ENCODE measurements at regions not wholly inside any gene's neighbourhood (a gene's known extent, or its start where the extent isn't known, plus 50 kb on each side); places are given as distances from the start of the nearest gene placed in this dataset.

- no peaks in the 10 kb centered on the region for H3K9me3 ChIP-seq (ENCODE audit: low read depth)
- no peaks in the 10 kb centered on the region for H3K27me3 ChIP-seq
- DNase-seq (ENCODE audit: low spot score) = no peak
- H3K79me2 ChIP-seq = no peaks in the 10 kb centered on the region
- no peak overlapping the region for H2AFZ ChIP-seq
- H3K36me3 ChIP-seq (replicated peaks; ENCODE audit: insufficient read depth, low read depth) = no peaks in the 10 kb centered on the region
- TF ChIP-seq EZH2phosphoT487 (IDR thresholded peaks at IDR 0.05; ENCODE audit: low read depth, severe bottlenecking, unreplicated experiment) = no peak
- no peak for TF ChIP-seq EZH2 (IDR thresholded peaks at IDR 0.05; ENCODE audit: borderline replicate concordance)
- no peak for TF ChIP-seq CTCF (IDR thresholded peaks at IDR 0.05; ENCODE audit: poor library complexity)
- H3K4me1 ChIP-seq (ENCODE audit: insufficient read depth) = peaks cover 22% of the 10 kb centered on the region
- H3K27ac ChIP-seq = peak overlapping the region; percentile 73
- H3K4me2 ChIP-seq = peak overlapping the region; percentile 19
- H3K4me3 ChIP-seq = no peak overlapping the region
- H3K9me2 ChIP-seq (replicated peaks; ENCODE audit: insufficient read depth) = no peaks in the 10 kb centered on the region
- WGBS (ENCODE audit: low lambda C conversion rate, missing lambda C conversion rate) = 53% methylated on average over 5 of the region's 5 CpGs
- H4K20me1 ChIP-seq (ENCODE audit: insufficient read depth, poor library complexity, severe bottlenecking) = no peaks in the 10 kb centered on the region
Measured at GRCh38 chr1:116825207-116825719, 71.0 kb downstream of the CD2 start.

DNA sequence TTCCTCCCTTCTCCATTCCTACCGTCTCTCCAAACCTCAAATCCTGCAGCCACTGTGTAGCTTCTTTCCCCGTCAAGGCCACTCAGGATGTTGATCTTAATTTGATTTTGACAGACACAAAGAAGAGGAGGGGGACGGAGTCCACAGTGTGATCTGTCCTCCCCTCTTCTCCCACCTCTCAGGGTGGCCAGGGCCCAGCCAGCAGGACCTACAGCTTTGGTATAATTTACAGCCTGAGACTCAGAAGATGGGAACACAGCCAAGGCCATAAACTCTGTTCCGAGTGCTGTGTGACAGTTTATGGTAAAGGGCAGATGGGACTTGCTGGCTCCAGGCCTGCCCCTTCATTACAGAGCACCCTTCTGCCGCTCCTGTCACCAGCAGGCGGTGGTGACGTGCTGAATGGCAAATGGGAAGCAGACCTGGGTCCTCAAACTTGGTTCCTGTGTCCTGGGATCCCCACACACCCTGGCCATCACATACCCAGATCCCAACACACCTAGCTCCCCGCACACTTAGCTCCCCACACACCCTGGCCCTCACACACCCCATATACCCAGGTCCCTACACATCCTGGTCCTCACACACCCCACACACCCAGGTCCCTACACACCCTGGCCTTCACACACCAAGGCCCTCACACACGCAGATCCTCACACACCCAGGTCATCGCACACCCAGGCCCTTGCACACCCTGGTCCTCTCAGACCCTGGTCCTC lies 71.6 kb downstream of the CD2 start:
- H3K36me3 ChIP-seq (replicated peaks; ENCODE audit: insufficient read depth, low read depth) = no peaks in the 10 kb centered on the region
- no peak overlapping the region for H2AFZ ChIP-seq
- H3K4me3 ChIP-seq = no peak overlapping the region
- no peaks in the 10 kb centered on the region for H3K9me3 ChIP-seq (ENCODE audit: low read depth)
- WGBS (ENCODE audit: low lambda C conversion rate, missing lambda C conversion rate) = 66% methylated on average over 10 of the region's 10 CpGs
- no peaks in the 10 kb centered on the region for H4K20me1 ChIP-seq (ENCODE audit: insufficient read depth, poor library complexity, severe bottlenecking)
- peak overlapping the region; percentile 19 for H3K4me2 ChIP-seq
- no peaks in the 10 kb centered on the region for H3K9me2 ChIP-seq (replicated peaks; ENCODE audit: insufficient read depth)
- no peaks in the 10 kb centered on the region for H3K79me2 ChIP-seq
- no peak for TF ChIP-seq EZH2 (IDR thresholded peaks at IDR 0.05; ENCODE audit: borderline replicate concordance)
- TF ChIP-seq CTCF (IDR thresholded peaks at IDR 0.05; ENCODE audit: poor library complexity) = no peak
- no peak for TF ChIP-seq EZH2phosphoT487 (IDR thresholded peaks at IDR 0.05; ENCODE audit: low read depth, severe bottlenecking, unreplicated experiment)
- H3K27me3 ChIP-seq = no peaks in the 10 kb centered on the region
- peak; percentile 27 for DNase-seq (ENCODE audit: low spot score)
- peaks cover 22% of the 10 kb centered on the region for H3K4me1 ChIP-seq (ENCODE audit: insufficient read depth)
- peak overlapping the region; percentile 73 for H3K27ac ChIP-seq

DNA sequence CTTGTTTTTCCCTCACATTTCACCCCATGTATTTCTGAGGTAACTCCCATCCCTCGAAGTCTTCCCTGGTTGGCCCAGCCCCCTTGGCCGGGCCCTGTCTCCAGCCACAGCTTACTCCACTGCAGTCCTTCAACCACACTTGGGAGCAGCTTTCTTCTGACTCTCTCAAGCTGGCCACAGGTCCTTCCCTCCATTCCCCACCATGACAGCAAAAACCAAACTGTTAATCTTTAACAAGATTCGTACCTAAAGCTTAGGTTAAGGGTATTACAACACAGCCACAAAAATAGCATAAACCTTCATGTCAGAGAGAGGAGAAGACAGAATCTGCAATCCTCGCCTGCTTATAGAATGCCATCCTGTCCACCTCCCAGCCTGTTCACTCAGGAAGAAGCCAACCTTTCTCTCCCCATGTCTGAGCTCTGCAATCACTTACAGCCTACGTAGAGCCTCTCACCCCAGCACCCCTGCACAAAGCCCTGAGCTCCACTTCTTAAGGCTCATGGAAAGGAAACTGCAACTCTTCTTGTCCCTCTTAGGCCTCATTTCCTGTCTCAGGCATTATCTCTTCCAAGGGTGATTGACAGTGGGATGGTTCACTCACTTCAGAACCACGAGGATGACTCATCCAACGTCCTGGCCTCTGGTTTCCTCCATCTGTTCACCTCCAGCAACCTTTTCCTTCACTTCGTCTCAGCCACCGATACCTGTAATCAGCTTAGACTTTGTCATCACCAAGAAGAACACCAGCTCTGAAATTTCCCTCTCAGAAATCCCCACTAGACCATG lies 72.8 kb downstream of the CD2 start:
- TF ChIP-seq CTCF (IDR thresholded peaks at IDR 0.05; ENCODE audit: poor library complexity) (no peak), EZH2 (IDR thresholded peaks at IDR 0.05; ENCODE audit: borderline replicate concordance) (no peak)
- peaks cover 22% of the 10 kb centered on the region for H3K4me1 ChIP-seq (ENCODE audit: insufficient read depth)
- H3K27ac ChIP-seq = peak overlapping the region; percentile 76
- no peaks in the 10 kb centered on the region for H3K9me3 ChIP-seq (ENCODE audit: low read depth)
- no peak overlapping the region for H3K4me2 ChIP-seq
- peak overlapping the region; percentile 44 for H2AFZ ChIP-seq
- peak; percentile 76 for DNase-seq (ENCODE audit: low spot score)
- no peaks in the 10 kb centered on the region for H3K27me3 ChIP-seq
- H3K79me2 ChIP-seq = no peaks in the 10 kb centered on the region
- H3K9me2 ChIP-seq (replicated peaks; ENCODE audit: insufficient read depth) = no peaks in the 10 kb centered on the region
- WGBS (ENCODE audit: low lambda C conversion rate, missing lambda C conversion rate) = 50% methylated on average over 9 of the region's 9 CpGs
- H4K20me1 ChIP-seq (ENCODE audit: insufficient read depth, poor library complexity, severe bottlenecking) = no peaks in the 10 kb centered on the region
- H3K4me3 ChIP-seq = no peak overlapping the region
- H3K36me3 ChIP-seq (replicated peaks; ENCODE audit: insufficient read depth, low read depth) = no peaks in the 10 kb centered on the region
